ENCODE measurements at regions not wholly inside any gene's neighbourhood (a gene's known extent, or its start where the extent isn't known, plus 50 kb on each side); places are given as distances from the start of the nearest gene placed in this dataset.
"Not testable (repeated sequence)": the region's sequence is repeated elsewhere in the genome, so short reads cannot be mapped to it uniquely, and the experiment has no call there.

DNA sequence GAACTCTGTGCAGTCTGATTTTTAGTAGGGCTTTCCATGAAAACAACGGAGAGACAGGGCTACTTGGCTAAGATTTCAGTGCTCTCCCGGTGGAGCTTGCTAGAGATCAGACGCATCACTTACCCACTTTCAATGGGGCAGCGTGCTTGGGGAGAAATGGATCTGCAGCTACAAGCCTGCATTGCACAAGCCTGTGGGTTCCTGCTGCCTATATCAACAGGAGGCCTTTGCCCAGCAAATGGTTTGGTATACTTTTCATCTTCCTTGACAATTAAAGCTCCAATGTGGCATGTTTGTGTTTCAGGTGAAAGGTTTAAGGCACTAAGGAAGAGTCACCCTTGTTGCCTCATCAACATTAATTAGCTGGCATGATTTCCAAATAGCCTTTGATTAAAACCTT is 136.0 kb upstream of the FOXQ1 start:
- intact Hi-C loops (cut with micrococcal nuclease) = no loop called here

DNA sequence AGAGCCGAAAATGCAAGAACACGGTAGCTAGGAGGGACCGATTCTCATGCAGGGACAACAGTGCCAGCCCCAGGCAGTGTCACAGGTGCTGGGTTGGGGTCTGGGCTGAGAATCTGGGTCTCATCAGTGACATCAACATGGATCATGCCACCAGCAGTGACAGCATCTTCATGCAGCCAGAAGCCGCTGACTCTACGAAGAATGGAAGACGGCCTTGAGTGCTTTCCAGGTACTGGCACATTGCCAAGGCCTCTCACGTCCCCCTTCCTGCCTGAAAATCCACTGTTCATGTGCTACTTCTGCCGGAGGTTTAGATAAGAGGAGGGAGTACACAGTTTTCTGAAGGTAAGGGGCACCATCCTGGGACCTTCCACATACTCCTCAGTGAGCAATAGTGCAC is 141.1 kb upstream of the FOXQ1 start:
- no peak for ATAC-seq
- no peak for DNase-seq
- intact Hi-C loops (cut with micrococcal nuclease) = no loop called here

More for the DNA sequence above, 136.0 kb upstream of the FOXQ1 start:
- ATAC-seq = no peak
- DNase-seq = no peak

GRCh38 chr6:1164600-1164999 is 147.3 kb upstream of the FOXQ1 start:
- DNase-seq (no peak), ATAC-seq (no peak)
- intact Hi-C loops (cut with micrococcal nuclease) = no loop called here

- no peak for DNase-seq
These were observed 148.4 kb upstream of the FOXQ1 start for GRCh38 chr6:1163501-1163900.

DNA sequence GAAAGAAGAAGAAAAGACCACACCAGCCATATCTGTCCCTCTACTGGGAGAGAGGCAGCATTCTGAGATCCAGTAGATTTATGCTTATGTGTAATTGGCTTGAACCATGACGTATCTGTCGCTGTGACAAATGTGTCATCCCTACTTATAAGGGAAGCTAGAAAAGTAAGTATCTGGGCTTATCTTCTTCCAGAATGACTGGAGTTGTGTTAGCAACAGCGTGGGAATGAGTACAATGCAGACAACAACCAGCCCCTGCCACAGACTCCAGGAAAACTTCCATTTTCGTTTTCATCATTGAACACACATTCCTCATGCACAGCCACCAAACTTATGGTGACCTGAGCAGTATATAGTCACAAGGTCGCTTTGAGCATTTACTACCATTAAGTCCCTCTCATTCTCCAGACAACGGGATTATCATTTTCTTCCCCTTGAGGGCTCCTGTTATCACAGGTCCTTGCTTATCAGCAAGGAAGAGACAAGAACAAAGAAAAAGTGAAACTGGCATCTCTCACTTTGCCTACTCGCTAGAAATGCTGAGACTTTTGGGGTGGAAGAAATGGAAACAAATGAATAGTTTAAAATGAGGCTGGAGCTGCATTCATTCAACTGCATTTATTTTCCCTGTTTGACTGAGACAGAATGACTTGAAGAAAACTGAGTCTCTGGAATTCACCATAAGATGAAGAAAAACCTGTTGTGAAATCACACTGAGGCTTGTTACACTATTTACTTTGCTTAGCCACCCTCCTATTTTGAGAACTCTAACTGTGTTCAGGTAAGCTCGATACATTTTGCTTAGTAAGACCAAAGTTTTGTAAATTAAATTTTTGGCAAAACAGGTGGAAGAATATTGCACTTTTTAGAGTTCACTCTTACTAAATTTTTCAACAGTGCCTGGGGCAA is 149.3 kb upstream of the FOXQ1 start:
- intact Hi-C loops (cut with micrococcal nuclease) = no loop called here
- DNase-seq (no peak), ATAC-seq (no peak)

More at GRCh38 chr6:1163501-1163900, 148.4 kb upstream of the FOXQ1 start:
- ATAC-seq = no peak
- intact Hi-C loops (cut with micrococcal nuclease) = no loop called here

DNA sequence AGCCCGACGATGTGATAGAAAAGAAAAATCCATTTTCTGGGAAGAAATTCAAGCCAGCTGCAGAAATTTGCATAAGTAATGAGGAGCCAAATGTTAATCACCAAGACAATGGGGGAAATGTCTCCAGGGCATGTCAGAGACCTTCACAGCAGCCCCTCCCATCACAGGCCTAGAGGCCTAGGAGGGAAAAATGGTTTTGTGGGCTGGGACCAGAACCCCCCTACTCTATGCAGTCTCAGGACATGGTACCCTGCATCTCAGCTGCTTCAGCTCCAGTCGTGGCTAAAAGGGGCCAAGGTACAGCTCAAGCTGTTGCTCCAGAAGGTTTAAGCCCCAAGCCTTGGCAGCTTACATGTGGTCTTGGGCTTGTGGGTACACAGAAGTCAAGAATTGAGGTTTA is 155.5 kb upstream of the FOXQ1 start:
- intact Hi-C loops (cut with micrococcal nuclease); DNase-seq; ATAC-seq: not testable (repeated sequence)

- intact Hi-C loops (cut with micrococcal nuclease) = no loop called here
- DNase-seq = no peak
- ATAC-seq = no peak
These were observed 158.1 kb upstream of the FOXQ1 start for GRCh38 chr6:1153696-1154245.

DNA sequence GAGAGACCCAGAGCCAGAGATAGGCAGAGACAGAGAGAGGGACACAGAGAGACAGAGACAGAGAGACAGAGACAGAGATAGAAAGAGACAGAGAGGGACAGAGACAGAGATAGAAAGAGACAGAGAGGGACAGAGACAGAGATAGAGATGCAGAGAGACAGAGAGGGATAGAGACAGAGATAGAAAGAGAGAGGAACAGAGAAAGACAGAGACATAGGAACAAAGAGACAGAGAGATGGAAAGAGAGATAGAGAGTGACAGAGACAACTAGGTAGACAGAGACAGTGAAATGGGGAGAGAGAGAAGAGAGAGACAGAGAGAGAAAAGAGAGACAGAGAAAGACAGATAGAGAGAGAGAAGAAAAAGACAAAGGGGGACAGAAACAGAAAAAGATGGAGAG is 165.4 kb upstream of the FOXQ1 start:
- intact Hi-C loops (cut with micrococcal nuclease) = no loop called here
- DNase-seq (no peak), ATAC-seq (no peak)

- intact Hi-C loops (cut with micrococcal nuclease) = no loop called here
- ATAC-seq (no peak), DNase-seq (no peak)
These were observed 166.1 kb upstream of the FOXQ1 start for GRCh38 chr6:1145768-1146218.

DNA sequence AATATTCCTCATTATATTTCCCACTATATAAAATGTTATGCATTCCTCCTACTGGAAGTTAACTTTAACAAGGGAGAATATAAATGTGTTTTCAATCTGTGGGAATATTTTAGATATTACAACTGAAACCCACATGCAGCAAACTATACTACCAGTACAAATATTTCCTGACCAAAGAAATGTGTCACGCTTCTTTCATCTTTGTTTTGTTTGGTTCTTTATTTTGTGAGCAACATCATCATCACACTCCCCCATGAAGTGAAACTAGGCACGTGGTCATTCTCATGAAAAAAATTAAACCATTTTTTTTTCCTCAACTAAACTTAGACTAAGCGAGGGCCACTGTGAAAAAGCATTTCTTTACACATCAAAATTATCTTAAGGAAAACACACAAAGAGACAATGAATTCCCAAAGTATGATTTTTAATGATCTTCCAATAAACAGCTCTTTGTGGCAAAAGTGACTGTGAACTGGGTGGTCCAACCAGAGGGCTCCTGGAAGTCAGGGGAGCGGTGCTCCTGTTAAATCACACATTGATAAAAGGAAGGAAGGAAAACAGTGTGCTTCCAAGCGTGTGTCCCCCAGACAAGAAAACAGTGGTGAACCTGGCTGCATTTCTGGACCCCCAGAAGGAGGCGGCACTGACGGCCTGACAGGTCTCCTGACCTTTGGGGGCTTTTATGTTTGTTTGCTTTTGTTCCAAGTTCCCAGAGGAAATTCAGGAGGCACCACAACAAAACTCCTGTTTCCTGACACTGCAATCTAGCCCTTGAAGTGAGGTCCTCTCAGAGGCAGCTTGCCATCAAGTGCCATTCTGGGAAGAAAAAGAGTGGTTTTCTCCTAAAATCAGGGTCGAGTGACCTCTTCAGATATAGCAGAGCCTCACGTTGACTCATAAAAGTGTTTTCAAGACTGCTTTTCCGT is 166.8 kb upstream of the FOXQ1 start:
- DNase-seq (no peak), ATAC-seq (no peak)
- intact Hi-C loops (cut with micrococcal nuclease) = no loop called here

DNA sequence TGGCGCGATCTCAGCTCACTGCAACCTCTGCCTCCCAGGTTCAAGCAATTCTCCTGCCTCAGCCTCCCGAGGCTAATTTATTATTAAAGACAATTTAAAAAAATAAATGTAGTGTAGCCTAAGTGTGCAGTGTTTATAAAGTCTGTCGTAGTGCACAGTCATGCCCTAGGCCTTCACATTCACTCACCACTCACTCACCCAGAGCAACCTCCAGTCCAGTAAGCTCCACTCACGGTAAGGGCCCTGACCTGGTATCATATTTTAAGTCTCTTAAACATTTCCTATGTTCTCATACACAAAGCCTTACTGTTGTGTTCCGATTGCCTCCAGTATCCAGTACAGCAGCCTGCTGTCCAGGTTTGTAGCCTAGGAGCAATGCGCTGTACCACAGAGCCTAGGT is 168.2 kb upstream of the FOXQ1 start:
- intact Hi-C loops (cut with micrococcal nuclease) = no loop called here
- no peak for ATAC-seq
- no peak for DNase-seq

- no peak for DNase-seq
- intact Hi-C loops (cut with micrococcal nuclease) = no loop called here
- no peak for ATAC-seq
These were observed 172.6 kb upstream of the FOXQ1 start for GRCh38 chr6:1139155-1139890.

- DNase-seq = no peak
- intact Hi-C loops (cut with micrococcal nuclease) = no loop called here
- no peak for ATAC-seq
These were observed 174.0 kb upstream of the FOXQ1 start for GRCh38 chr6:1137849-1138248.

GRCh38 chr6:1136827-1137226 is 175.1 kb upstream of the FOXQ1 start:
- intact Hi-C loops (cut with micrococcal nuclease) = no loop called here
- no peak for DNase-seq

GRCh38 chr6:1136415-1136774 is 175.5 kb upstream of the FOXQ1 start:
- intact Hi-C loops (cut with micrococcal nuclease) = no loop called here
- ATAC-seq (peak; percentile 53), DNase-seq (no peak)

More at GRCh38 chr6:1136827-1137226, 175.1 kb upstream of the FOXQ1 start:
- no peak for ATAC-seq

DNA sequence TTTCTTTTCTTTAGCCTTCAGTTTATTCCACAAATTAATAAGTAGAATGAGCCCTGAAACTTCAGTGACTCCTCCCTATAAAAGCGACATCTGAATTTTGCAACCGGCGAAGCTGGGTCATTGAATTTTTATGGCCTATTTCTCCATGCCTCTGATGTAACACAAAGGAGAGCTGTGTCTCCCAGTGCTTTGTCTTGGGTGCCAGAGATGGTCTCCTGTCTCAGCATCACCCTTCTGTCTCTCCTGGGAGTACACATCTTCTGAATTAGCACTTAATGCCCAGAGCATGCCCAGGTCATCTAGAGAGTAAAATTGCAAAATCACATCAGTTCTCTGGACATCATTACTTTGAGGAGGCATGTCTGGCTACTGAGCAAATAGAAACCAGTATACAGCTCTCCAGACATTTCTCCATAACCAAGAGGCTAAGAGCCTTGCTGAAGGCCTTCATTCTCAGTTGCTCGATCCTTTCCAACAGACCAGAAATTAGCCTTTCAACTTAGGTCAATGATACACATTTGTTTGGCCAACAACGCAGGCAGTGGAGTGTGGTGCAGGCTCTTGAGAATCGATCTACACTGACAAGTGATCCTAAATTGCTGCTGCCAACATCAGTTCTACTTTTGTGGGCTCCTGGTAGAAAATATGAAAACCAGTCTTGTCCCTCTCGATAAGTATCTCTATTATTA is 176.0 kb upstream of the FOXQ1 start:
- ATAC-seq (no peak), DNase-seq (no peak)
- intact Hi-C loops (cut with micrococcal nuclease) = no loop called here

GRCh38 chr6:1131285-1132079 is 180.4 kb upstream of the FOXQ1 start:
- ATAC-seq (peak; percentile 62), DNase-seq (peak; percentile 47)
- intact Hi-C loops (cut with micrococcal nuclease) = no loop called here

- DNase-seq = peak; percentile 60
- intact Hi-C loops (cut with micrococcal nuclease) = no loop called here
- peak; percentile 81 for ATAC-seq
These were observed 181.2 kb upstream of the FOXQ1 start for GRCh38 chr6:1130709-1131108.

Data from left ventricle myocardium superior (tissue), 1 donor.